Dermis microvascular lymphatic vessel endothelial cell (primary cell): ENCODE measurements at regions not wholly inside any gene's neighbourhood (a gene's known extent, or its start where the extent isn't known, plus 50 kb on each side); places are given as distances from the start of the nearest gene placed in this dataset.

Experiments
- DNase-seq, 2 donors: peaks; one replicate each; pipeline versions ENCODE4 v3.0.0 to v3.0.0-alpha.2; 2010; ENCODE audit warnings: low read depth in 2 of 2

DNA sequence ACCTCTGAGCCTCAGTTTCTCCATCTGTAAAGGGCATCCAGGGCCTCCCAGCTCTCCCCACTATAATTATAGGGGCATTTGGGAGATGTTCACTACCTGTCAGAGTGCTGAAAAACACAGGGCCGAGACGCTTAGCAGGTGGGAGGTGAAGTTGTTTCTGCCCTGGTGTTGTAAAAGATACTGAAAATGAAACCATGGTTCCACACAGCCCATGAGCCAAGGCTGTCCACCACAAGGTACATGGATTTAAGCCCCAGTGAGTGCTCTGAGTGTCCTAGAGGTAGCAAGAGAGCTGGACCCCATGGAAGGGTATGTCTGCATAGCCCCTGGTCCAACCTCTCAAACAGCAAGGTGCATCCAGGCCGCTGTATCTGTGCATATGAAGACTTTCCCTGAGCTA, 137.5 kb downstream of the C5orf15 start:
- DNase-seq, result no peak

DNA sequence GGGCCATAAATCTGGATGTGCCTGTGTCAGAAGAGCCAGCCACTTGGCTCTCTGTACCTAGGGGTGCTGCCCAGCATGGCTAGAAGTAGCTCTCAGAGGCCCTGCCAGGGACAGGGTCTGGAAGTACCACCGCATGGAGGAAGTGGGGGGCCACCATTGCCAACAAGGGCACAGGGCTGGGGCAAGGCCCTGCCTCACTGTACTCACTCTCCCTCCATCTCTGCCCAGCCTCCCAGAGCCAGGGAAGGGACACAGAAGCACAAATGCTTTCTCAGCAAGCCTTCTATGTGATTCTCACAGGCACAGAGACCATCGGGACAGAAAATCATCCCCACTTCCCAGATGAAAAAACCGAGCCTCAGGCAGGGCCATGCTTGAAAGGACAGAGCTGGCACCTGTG, 138.1 kb downstream of the C5orf15 start:
- no peak for DNase-seq

DNA sequence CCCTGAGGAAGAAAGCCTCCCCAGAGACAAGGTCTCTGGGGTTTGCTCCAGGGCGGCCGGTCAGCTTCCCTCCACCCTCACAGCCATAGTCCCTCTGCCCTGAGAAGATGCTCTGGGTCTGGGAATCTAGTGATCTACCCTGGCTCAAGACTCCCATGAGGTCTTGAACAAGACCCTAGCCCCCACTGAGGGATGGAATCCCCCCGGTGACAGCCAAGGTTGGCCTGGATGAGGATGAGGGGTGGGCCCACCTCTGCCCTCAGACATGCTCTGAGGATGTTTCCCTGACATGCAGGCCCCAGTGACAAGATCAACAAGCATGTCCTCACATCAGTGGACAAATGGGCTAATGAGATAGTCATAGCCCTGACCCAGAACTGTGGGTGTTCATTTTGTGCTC, 138.6 kb downstream of the C5orf15 start:
- DNase-seq, result no peak

DNA sequence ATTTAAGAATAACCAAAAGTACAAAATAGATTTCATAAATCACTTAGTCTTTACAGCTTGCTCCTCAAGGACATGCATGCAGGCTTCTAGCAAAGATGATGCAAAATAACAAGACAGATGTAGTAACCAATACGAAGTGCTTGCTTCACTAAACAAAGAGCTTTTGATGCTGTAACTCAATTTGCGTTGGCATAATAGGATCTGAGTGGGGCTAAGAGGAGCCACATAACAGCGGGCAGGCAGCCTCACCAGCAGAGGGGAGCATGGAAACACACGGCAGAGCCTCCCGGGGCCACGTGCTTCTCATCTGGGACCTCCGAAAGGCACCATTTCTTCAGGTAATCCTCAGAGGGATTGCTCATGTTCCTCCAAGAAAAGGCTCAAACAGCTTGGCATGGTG, 139.7 kb downstream of the C5orf15 start:
- DNase-seq, result no peak

DNA sequence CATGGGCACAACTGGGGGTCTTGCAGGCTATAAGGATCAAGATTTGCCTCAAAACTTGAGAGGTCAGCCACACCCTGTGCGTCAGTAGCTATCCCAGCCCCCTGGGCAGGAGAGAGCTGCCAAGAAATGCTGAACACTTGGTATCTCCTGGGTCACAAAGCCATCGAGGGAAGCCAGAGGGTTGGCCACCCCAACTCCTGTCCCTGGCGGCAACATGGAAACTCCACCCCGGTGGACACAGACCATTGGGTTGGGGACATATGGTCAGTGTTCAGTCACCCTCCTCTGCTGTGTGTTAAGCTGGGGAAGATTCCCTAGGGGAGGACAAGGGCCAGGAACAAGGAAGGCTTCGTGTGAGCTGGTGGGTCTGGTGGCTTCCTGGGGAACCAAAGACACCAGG, 140.6 kb downstream of the C5orf15 start:
- no peak for DNase-seq

DNA sequence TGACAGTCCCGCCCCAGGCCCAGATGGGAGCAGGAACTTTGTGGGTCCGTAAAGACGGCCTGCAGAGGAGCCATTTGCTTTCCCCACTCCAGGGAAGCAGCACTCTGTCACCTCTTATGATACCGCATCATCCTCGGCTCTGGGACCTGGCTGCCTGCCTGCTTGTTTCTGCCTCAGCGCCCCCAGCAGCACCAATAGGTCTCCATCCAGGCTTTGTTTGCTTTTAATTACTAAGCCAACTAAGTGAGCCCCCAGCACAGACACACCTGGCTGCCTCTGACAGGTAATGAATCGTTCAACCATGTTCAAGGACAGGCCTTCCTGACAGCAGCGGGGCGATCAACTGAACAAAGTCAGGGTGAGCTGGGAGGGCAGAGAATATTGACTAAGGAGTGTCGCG, 141.4 kb downstream of the C5orf15 start:
- no peak for DNase-seq

DNA sequence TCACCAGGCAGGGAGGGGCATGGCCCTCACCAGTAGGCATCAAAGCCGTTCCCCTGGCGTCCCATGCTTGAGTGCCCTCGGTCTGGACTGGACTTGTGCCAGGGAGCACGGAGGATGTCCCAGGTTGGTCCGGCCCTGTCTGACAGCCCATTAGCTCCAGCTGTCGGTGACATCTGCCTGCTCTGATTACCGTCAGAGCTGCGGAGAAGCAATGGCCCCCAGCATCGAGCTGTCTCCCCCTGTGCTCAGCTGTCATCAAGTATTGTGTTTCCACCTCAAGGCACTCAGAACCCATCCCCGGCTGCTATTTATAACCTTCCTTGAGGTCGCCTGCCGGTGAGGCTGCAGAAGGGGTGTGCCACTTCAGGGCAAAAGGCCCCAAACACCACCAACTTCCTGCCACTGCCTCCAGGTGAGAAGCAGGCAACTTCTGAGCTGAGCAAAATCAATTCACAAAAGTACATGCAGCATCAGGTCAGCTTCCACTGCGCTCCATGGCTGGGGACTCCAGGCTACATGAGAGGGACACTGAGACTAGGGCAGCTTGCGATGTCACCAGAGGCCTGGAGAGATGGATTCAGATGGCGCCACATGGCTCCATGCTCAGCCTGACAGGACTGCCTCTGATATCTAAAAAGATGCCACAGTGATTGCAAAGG, 142.7 kb downstream of the C5orf15 start:
- DNase-seq, result no peak

DNA sequence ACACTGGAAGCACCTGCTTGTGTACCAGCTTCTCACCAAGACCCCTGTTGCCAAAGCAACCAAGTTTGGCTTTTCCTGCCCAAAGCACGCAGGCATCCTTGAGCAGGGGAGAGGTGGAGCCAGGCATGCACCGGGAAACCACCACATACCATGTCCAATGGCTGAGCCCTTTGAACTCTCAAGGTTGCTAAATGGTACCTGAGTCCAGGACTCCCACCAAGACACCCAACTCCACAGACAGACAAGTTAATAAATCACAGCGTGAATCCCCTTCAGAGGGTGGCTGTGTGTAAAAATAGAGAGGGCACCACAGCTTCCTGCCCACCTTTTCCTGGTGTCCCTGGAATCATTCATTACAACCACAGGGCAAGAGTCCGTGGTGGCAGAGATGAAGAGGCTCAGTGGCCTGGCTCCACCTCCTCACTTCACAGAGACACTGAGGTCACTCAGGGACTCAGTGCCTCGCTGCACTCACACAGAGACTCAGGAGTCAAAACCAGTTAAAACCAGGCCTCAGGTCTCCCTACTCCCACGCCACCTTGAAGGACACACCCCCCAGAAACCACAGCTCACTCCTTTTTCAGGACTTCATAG, 143.7 kb downstream of the C5orf15 start:
- no peak for DNase-seq

DNA sequence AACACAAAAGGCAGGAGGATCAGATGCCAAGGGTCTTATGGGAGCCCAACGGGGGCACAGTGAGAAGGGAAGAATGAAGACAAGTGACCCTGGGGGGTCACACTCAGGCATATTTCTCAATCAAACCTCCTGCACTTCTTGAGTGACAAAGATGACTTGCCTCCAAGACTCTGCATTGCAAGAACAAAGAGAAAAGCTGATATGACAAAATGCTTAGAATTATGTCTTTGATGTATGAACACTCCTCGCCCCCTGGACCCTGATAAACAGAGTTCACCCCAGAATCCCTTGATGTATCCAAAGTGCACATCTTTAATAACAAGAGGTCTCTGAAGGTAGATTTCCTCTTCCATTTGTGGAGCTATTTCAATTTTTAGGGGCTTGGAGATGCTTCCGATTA, 146.5 kb downstream of the C5orf15 start:
- DNase-seq, result no peak

DNA sequence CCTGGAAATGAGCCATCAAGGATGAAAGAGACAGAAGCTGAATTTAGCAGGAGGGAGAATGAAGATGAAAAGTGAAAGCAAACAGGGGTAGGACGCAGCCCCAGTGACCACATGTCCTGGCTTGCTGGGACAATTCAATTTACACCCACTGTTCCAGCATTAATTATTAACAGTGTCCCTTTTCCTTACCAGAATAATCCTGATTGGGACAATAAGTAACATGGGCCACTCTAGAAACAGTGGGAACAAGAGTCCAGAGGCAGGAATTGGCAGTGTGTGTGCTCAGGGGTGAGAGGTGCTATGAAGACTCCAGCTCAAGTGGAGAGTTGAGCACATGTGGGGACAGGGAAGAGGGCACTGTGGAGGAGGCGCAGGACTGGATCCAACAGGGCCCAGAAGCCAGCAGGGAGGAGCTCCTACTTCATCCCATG, 147.1 kb downstream of the C5orf15 start:
- DNase-seq, result no peak

DNA sequence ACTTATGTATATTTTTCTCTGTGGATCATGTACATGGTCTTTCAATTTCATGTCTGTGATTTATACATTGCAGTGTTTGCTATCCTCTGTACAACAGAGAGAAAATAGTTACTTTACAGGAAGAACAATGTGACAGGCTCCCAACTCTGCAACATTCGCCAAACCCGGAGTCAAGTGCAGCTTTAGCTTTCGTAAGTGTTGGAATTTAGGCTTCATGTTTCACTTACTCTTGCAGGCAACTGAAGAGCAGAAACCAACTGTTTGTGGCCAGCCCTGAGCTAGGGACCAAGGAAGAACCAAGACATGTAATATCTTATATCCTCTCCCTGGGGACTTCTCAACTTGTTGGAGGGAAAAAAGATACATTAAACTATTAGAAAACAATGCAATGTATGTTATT, 147.9 kb downstream of the C5orf15 start:
- no peak for DNase-seq

DNA sequence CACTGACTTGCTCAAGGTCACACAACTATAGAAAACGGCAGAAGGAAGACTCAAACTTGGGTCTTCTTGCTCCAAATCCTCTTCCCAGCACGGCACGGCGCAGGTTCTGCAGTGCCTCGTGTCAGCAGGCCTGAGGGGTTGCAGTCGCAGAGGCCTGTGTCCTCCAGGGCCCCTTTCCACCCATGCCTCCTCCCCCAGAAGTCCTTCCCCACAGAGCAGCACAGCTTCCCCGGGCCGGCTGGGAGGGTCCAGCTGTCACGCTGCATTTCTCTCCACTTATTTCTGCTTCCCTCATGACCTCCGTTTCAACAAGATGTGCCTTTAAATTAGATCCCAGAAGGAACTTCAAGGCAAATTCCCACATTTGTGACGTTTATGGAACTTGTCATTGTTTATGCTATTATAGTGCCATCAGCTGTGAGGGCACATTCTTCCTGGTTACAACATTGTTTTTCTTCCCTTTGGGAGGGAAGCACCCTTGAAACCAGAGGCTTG, 148.4 kb downstream of the C5orf15 start:
- DNase-seq, result no peak

DNA sequence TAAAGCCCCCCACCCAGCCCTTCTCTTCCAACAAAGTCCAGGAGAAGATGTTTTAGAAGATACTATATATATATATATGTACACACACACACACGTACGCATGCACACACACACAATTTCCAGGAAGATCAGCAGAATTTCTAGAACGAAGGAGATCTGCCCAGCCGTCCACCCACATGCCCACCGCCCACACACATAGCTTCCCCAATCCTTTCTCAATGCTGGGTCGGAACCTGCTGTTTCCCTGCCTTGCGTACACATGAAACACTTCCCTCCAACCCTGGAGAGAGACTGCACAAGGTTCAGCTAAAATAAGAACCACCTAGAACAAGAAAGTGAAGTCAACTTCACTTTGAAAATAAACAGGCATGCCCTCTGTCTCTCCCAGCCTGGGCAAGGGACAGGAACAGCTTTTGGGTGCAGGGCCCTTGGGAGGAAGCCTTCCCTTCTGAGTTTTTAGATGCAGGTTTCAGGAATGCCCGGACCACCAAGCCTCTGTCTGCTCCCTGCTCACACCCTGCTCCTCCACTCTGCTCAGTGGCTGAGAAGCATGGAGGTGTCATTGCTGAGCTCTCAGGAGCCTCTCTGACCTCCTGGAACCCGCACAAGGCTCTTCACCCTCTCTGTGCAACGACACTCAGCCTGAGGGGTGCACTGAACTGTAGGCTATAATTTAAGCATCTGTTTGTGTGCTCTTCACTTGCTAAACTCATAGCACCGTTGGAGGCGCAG, 149.4 kb downstream of the C5orf15 start:
- no peak for DNase-seq

DNA sequence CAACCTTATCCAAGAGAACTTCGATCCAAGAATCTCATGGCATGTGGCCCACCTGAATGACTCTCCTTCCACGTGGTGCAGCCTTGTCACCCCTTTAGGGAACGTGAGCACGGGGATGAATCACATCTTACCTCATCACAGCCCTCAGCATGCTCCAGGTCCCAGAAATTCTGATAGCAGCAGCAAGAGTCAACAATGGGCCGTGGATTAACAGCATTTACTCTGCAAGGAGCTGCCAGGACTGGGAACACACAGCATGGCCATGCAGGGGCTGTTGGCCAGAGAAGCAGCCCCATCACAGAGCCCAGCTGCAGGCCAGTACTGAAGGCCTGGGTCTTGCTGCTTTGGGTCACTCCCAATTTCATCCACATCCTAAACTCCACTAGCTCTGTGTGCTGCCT, 150.4 kb downstream of the C5orf15 start:
- no peak for DNase-seq

DNA sequence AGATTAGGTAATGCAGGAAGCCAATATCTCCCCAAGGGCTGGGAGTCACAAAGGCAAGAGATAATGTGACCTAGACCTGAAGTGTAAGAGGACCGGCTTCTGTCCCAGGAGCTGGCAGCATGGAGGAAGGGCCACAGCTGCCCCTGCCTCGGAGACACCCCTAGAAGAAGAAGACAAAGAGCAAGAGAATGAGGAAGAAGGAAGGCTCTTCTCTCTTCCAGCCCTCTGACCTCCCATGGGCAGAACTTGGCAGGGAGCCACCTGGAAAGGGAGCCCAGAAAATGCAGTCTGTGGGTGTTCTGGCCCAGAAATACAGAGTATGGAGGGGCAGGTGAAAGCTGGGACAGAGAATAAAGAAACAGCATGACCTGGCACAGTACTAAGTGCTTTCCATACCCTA, 151.0 kb downstream of the C5orf15 start:
- DNase-seq, result no peak

DNA sequence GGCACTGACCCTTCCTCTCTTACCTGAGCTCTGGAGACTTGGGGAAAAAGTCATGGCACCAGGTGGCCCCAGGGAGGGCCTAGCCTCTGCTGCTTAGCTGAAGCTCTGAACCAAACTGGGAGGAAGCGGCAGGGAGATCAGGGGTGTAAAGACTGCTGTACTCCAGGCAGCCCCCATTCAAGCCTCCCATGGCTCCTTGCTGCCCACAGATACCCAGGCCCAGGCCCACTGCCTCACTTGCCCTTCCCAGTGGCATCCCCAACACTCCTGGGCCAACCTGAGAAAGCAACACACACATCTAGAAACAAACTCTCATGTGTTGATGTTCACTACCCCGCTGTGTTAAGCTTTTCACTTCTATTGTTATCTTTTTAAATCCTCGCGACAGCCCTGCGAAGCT, 151.6 kb downstream of the C5orf15 start:
- DNase-seq, result no peak

DNA sequence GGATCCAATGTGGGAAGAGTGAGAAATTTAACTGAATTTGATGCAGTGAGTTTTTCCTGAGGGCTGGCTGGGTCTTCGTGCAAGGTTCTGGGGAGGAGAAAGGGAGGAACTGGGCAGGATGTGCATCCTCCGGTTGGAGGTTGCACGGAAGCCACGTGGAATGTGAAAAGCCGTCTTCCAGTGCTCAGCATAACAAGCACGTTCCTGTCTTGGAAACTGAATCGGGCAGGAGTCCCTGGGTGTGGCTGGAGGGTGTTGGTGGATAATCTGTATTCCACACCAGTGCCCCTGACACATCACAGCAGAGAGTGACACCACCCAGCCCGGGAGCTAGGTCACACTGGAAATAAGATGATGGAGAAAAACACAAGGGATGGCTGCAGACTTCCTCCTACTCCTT, 154.3 kb downstream of the C5orf15 start:
- no peak for DNase-seq

DNA sequence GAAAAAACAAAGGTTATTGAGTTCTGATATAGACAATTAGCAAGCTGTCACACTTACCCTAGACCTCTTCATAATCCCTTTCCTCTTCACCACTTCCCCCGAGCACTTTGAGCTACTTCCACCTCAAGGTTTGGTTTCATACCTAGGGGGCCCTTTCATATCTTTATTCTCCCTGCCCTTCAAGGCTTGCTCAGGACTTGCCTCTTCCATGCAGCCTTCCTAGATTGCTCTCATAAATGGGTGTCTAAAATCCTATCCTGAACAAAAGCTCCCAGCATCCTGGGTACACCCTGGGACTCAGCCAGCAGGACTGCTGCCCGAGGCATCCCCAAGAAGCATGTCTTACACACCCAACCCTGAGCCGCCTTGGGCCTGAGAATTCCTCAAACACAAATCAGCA, 157.3 kb downstream of the C5orf15 start:
- no peak for DNase-seq

DNA sequence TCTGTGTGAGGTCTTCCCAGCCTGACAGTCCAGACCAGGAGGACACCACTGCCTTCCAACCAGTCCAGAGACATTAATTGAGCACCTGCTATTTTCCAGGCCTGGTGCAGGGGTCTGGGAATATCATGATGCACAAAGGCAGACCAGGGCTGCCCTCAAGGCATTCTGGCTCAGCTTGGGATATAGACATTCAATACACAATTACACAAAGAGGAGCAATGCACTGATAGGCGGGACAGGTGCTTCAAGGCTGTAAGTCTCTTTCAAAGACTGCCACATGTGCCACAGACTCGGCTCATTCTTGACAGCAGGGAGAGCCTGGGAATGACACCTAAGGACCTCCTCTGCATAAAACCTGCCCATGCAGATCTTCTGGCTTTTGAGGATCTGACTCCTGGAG, 158.6 kb downstream of the C5orf15 start:
- no peak for DNase-seq

DNA sequence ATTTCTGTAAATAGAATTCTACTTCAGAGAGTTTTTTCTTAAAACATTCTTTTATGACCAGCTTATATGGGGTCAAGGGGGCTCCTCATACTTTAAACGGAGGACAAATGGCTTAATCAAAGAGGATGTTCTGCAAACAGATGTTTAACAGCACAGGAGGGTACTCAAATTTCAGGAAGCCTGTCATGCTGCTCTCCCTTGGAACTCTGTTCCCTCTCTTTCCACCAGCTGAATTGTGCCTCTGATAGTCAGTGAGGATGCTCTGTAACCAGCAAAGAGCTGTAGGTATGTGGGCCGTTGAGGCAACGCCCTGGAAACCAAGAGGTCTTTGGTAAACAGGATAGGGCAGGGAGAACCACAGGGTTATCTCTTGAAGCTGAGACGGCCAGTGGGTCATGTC, 161.1 kb downstream of the C5orf15 start:
- no peak for DNase-seq

DNA sequence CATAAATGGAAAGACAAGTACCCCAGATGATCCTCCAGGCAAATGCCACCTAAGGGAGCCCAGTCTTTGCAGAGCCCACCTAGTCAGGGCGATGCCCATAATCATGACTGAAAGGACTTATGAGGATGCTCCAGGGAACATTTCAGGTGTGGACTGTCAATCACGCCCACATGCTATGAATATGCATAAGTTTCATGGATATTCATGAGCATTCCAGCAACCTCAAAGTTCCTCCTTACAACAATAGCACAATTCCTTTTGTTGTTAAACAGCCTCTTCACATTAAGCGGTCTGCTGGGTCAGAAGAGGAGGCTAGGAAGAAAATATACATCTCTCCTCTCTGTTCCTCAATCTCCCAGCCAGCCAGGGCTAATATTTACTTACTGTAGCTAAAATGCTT, 161.6 kb downstream of the C5orf15 start:
- DNase-seq, result no peak

DNA sequence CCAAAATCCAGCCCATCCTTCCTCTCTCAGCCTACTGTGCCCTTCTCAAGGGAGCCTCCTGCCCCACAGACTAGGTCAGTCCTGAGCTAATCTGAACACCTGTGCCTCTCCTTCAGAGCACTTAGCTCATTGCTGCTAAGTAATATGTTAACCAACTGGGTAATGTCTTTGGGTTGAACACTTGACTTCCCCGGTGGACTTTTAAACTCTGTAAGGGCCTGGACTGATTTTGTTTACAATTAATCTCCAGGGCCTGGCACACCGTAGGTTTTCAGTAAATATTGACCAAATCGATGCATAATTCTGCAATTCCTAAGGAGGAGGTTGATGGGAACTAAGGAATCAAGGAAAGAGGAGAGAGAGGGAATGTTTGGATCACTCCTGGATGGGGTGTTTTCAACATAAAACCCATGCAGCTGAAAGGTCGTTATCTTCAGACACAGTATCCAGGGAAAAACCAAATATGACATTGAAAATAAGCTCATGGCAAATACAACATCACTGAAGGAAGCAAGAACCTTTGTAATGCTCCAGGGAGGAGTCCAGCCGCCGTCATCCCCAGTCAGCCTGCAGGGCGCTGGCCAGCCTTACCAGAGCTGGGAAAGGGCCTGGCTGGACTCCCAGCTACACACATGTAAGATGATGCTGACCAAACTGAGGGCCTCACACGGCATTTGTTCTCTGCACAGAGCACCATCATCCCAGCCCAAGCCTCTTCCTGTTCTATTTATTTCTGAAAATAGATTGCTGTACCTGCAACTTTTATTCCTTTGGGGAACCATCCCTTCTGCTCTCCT, 166.3 kb downstream of the C5orf15 start:
- no peak for DNase-seq
